Vagina (tissue), 2 donors: ENCODE measurements at regions not wholly inside any gene's neighbourhood (a gene's known extent, or its start where the extent isn't known, plus 50 kb on each side); places are given as distances from the start of the nearest gene placed in this dataset.

ENCODE experiments used
- DNase-seq, 2 donors: peaks; one replicate each; pipeline ENCODE4 v3.0.0-alpha.2; 2017; ENCODE audit errors: extremely low spot score in 2 of 2
- H3K27ac ChIP-seq: fragments of 200-600 bp; sonication (generic); one replicate; pipeline ENCODE4 v1.5.1; 2019
- H3K27me3 ChIP-seq: fragments of 200-600 bp; sonication (generic); one replicate; pipeline ENCODE4 v1.5.1; 2019
- H3K36me3 ChIP-seq, 2 donors: fragments of 200-600 bp; sonication (generic); one replicate each; pipeline ENCODE4 v1.5.1; 2017 to 2019
- H3K4me1 ChIP-seq: fragments of 200-600 bp; sonication (generic); one replicate; pipeline ENCODE4 v1.5.1; 2019
- H3K4me3 ChIP-seq, 2 donors: fragments of 200-600 bp; sonication (generic); 1 replicate in 1 of 2; 2 replicates in 1 of 2; pipeline ENCODE4 v1.5.1; 2016 to 2019
- H3K9me3 ChIP-seq: fragments of 200-600 bp; sonication (generic); one replicate; pipeline ENCODE4 v1.5.1; 2019
- POLR2A ChIP-seq, 2 donors: fragments of 450-650 bp; IDR thresholded peaks; one replicate each; pipeline ENCODE4 v1.6.1; 2017; ENCODE audit warnings: antibody characterized with exemption in 2 of 2, mild to moderate bottlenecking in 2 of 2, moderate library complexity in 2 of 2
- POLR2AphosphoS5 ChIP-seq, 2 donors: sonication (generic); formaldehyde crosslinking; IDR thresholded peaks; one replicate each; pipeline ENCODE4 v1.9.0; 2017; ENCODE audit warnings: antibody characterized with exemption in 2 of 2, mild to moderate bottlenecking in 2 of 2, low read depth in 1 of 2; ENCODE audit not compliant: insufficient read depth in 1 of 2
- intact Hi-C: fragments of 100-400 bp; cut with DNase I; formaldehyde crosslinking; loops from one replicate; pipeline ENCODE4 v1.15.1; 2023
- TF ChIP-seq, protein P1 (sequence below), 3 experiments: fragments of 450-650 bp in 2 of 3; fragments of 200-600 bp in 1 of 3; sonication (generic) in 1 of 3; IDR thresholded peaks; one replicate each; pipeline ENCODE4 v1.5.1; 2017 to 2019; ENCODE audit warnings: antibody characterized with exemption in 3 of 3, mild to moderate bottlenecking in 2 of 3, moderate library complexity in 2 of 3

DNA sequence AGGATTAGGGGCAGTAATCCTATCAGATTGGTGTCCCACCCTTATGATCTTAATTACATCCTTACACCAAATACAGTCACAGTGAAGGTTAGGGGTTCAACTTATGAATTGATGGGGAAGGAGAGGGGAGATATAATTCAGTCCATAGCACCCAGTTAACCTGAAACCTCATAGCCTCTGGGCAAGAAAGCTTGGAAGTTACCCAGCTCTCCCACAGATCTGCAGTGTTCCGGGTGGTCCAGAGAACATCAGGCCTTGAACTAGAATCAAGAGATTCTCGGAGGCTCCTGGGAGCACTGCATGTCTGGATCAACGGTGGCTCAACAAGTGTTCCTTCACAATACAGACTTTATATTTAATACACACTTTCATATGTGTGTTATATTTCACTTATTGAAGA is 392.6 kb upstream of the MARCKS start:
- Histone ChIP-seq H3K4me3 (no peak overlapping the region), H3K36me3 (no peaks in the 10 kb centered on the region), H3K27ac (no peak overlapping the region), H3K27me3 (no peaks in the 10 kb centered on the region), H3K9me3 (no peaks in the 10 kb centered on the region), H3K4me1 (no peaks in the 10 kb centered on the region)
- no peak for DNase-seq
- no peak for TF ChIP-seq POLR2AphosphoS5 (IDR thresholded peaks at IDR 0.05; ENCODE audit: insufficient read depth in 1 of 2, low read depth in 1 of 2)
- TF ChIP-seq, protein P1, sequence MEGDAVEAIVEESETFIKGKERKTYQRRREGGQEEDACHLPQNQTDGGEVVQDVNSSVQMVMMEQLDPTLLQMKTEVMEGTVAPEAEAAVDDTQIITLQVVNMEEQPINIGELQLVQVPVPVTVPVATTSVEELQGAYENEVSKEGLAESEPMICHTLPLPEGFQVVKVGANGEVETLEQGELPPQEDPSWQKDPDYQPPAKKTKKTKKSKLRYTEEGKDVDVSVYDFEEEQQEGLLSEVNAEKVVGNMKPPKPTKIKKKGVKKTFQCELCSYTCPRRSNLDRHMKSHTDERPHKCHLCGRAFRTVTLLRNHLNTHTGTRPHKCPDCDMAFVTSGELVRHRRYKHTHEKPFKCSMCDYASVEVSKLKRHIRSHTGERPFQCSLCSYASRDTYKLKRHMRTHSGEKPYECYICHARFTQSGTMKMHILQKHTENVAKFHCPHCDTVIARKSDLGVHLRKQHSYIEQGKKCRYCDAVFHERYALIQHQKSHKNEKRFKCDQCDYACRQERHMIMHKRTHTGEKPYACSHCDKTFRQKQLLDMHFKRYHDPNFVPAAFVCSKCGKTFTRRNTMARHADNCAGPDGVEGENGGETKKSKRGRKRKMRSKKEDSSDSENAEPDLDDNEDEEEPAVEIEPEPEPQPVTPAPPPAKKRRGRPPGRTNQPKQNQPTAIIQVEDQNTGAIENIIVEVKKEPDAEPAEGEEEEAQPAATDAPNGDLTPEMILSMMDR (IDR thresholded peaks at IDR 0.05): no peak
- no peak for TF ChIP-seq POLR2A (IDR thresholded peaks at IDR 0.05)
- intact Hi-C loops: no loop called here

DNA sequence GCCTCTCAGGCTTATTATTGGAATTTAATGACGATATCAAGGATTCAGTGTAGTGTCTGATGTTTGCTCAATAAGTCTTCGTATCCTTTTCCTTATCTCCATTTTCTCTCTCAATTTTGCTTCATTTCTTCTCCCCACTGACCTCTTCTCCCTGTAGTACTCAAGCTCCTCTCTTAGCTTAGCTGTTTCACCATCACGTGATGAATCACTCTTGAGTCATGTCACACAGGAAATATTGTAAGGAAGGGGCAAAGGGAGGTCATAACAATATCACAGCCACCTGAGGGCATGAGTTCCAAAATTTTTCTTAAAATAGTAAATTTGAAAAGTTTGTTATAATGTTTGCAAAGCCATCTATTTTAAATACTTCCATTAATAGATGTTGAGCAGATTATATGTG is 392.2 kb upstream of the MARCKS start:
- no peak for TF ChIP-seq POLR2AphosphoS5 (IDR thresholded peaks at IDR 0.05; ENCODE audit: insufficient read depth in 1 of 2, low read depth in 1 of 2)
- TF ChIP-seq, protein P1 (IDR thresholded peaks at IDR 0.05): no peak
- TF ChIP-seq POLR2A (IDR thresholded peaks at IDR 0.05): no peak
- no peaks in the 10 kb centered on the region for H3K27me3 ChIP-seq
- intact Hi-C loops: no loop called here

DNA sequence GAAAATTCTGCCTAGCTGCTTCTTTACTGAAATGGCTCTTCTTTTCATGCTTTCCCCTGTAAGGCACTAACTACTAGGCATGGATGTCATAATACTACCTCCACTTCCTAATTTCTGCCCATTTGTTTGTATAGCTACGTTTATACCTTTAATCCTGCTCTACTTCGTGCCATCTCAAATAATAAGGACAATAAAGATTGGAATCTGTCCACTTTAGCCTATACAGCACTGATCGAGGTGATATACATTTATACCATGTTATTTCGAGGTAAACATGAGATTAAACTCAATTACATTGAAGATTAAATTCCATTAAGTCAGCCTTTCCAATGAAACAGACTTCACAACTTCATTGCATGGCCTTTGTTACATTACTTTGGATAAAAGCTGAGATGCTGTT is 390.6 kb upstream of the MARCKS start:
- Histone ChIP-seq H3K27me3 (no peaks in the 10 kb centered on the region), H3K4me3 (no peak overlapping the region), H3K27ac (no peak overlapping the region), H3K36me3 (no peaks in the 10 kb centered on the region), H3K4me1 (no peaks in the 10 kb centered on the region), H3K9me3 (no peaks in the 10 kb centered on the region)
- no peak for TF ChIP-seq POLR2AphosphoS5 (IDR thresholded peaks at IDR 0.05; ENCODE audit: insufficient read depth in 1 of 2, low read depth in 1 of 2)
- TF ChIP-seq, protein P1 (IDR thresholded peaks at IDR 0.05): no peak
- no peak for TF ChIP-seq POLR2A (IDR thresholded peaks at IDR 0.05)
- no peak for DNase-seq
- intact Hi-C loops: no loop called here

More for the DNA sequence above, 392.2 kb upstream of the MARCKS start:
- Histone ChIP-seq H3K4me1 (no peaks in the 10 kb centered on the region), H3K9me3 (no peaks in the 10 kb centered on the region), H3K27ac (no peak overlapping the region), H3K4me3 (no peak overlapping the region), H3K36me3 (no peaks in the 10 kb centered on the region)
- no peak for DNase-seq

DNA sequence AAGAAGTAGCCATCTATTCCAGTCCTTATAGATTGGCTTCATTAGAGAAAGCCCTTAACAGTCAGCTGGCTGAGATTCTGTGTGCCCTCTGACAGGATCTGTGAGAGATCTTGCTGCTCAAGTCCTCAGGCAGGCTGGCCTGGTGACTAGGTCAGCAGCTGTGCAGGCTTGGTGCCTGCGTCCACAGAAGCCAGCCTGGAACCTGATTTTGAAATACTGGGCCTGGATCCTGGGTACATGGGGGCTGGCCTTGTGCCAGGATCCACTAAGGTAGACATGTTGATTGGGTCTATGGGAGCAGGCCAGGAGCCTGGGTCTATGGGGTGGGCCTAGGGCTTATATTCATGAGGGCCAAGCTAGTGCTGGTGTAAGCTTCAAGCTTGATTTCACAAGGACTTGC is 381.8 kb upstream of the MARCKS start:
- no peaks in the 10 kb centered on the region for H3K9me3 ChIP-seq
- H3K27ac ChIP-seq: no peak overlapping the region
- H3K4me1 ChIP-seq: no peaks in the 10 kb centered on the region
- no peak overlapping the region for H3K4me3 ChIP-seq
- DNase-seq: no peak
- TF ChIP-seq, protein P1 (IDR thresholded peaks at IDR 0.05): no peak
- TF ChIP-seq POLR2A (IDR thresholded peaks at IDR 0.05) (no peak), POLR2AphosphoS5 (IDR thresholded peaks at IDR 0.05; ENCODE audit: insufficient read depth in 1 of 2, low read depth in 1 of 2) (no peak)
- intact Hi-C loops: no loop called here
- no peaks in the 10 kb centered on the region for H3K36me3 ChIP-seq
- H3K27me3 ChIP-seq: no peaks in the 10 kb centered on the region

DNA sequence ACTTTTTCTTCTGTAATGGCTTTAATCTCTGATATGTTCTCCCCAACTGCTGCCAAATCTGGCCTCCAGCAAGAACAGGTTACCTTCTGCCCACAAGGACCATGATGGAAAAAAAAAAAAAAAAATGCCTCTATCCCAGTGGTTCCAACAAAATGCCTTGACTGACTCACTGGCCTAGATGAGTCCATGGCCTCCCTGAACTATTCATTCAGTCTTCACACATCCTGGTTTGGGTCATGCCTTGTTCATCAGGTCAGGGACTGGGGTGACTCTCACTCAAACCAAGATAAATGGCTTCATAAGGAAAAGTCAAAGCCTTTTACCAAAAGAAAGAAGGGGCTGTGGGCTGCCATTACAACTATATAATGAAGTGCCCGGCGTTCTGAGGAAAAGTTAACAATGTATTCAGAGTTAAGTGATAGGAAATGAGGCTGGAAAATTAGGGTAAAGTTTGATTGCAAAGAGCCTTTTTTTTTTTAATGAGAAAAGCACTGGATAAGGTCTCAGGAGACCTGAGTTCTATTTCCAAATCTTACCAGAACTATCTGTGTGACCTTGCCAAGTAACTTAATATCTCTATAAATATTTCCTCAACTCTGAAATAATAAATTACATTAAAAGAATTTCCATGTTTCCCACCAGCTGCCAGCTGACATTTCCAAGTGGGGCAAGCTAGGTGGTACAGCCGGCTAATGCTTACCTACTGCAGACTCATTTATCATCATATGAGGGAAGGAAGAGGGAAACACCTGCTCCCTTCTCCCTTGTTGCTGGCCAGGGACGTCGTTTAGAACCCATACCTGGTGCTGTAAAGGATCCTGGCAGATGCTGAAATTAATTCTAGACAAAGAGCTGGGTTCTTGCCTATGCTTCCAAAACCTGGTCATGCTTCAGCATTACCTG is 380.0 kb upstream of the MARCKS start:
- Histone ChIP-seq H3K4me3 (no peak overlapping the region), H3K27ac (no peak overlapping the region), H3K36me3 (no peaks in the 10 kb centered on the region), H3K4me1 (no peaks in the 10 kb centered on the region), H3K9me3 (no peaks in the 10 kb centered on the region), H3K27me3 (no peaks in the 10 kb centered on the region)
- no peak for DNase-seq
- TF ChIP-seq, protein P1 (IDR thresholded peaks at IDR 0.05): no peak
- no peak for TF ChIP-seq POLR2A (IDR thresholded peaks at IDR 0.05)
- TF ChIP-seq POLR2AphosphoS5 (IDR thresholded peaks at IDR 0.05; ENCODE audit: insufficient read depth in 1 of 2, low read depth in 1 of 2): no peak
- intact Hi-C loops: no loop called here
